ENCODE measurements at regions not wholly inside any gene's neighbourhood (a gene's known extent, or its start where the extent isn't known, plus 50 kb on each side); places are given as distances from the start of the nearest gene placed in this dataset.
"Not testable (repeated sequence)": the region's sequence is repeated elsewhere in the genome, so short reads cannot be mapped to it uniquely, and the experiment has no call there.

- TF ChIP-seq, protein P1, sequence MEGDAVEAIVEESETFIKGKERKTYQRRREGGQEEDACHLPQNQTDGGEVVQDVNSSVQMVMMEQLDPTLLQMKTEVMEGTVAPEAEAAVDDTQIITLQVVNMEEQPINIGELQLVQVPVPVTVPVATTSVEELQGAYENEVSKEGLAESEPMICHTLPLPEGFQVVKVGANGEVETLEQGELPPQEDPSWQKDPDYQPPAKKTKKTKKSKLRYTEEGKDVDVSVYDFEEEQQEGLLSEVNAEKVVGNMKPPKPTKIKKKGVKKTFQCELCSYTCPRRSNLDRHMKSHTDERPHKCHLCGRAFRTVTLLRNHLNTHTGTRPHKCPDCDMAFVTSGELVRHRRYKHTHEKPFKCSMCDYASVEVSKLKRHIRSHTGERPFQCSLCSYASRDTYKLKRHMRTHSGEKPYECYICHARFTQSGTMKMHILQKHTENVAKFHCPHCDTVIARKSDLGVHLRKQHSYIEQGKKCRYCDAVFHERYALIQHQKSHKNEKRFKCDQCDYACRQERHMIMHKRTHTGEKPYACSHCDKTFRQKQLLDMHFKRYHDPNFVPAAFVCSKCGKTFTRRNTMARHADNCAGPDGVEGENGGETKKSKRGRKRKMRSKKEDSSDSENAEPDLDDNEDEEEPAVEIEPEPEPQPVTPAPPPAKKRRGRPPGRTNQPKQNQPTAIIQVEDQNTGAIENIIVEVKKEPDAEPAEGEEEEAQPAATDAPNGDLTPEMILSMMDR (conservative IDR thresholded peaks at IDR 0.05; ENCODE audit: low read length): not testable (repeated sequence)
- not testable (repeated sequence) for TF ChIP-seq EZH2phosphoT487 (IDR thresholded peaks at IDR 0.05; ENCODE audit: borderline replicate concordance, low read depth, low read length)
These were observed 134.4 kb downstream of the ZFP64 start for GRCh38 chr20:52057133-52057532.
